ENCODE measurements at regions not wholly inside any gene's neighbourhood (a gene's known extent, or its start where the extent isn't known, plus 50 kb on each side); places are given as distances from the start of the nearest gene placed in this dataset.
"Not testable (repeated sequence)": the region's sequence is repeated elsewhere in the genome, so short reads cannot be mapped to it uniquely, and the experiment has no call there.

DNA sequence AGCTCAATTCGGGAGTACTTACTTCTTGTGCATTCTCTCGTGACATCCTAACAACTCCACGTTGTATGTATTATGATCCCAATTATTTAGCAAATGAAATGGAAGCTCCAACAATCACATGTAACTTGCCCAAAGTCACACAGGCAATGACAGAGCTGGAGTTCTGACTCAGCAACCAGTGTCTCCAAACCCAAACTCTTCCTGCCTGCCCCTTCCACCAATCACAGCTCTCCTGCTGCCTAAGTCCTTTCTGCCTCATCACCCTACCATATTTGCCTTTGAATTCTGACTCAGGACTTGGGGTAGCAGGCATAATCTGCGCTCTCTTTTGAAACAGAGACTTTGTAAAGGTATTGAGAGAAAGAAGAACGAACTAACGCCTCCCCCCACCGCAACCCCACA lies 245.2 kb upstream of the MAF start:
- DNase-seq: no peak

GRCh38 chr16:79845033-79845733 lies 244.6 kb upstream of the MAF start:
- no peak for DNase-seq

- DNase-seq: no peak
Observed at GRCh38 chr16:79844603-79845002, 244.1 kb upstream of the MAF start.

DNA sequence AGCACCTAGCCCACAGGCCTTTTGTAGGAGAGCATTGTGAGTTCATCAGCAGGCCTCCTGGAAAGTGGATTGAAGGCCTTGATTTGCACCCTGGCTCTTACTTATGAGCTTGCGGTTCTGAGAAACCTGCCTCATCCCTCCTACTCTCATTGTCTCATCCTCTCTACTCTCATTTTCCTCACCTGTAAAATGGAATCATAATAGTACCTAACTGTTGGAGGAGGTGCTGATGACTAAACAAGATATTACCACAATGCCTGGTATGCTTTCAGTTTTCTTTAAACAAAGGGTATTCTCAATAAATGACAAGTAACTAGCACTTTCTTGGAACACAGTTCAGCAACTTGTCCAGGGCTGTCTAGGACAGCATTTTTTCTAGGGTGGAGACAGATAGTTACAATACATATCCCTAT lies 243.1 kb upstream of the MAF start:
- no peak for DNase-seq

- no peak for DNase-seq
Observed at GRCh38 chr16:79843145-79843544, 242.6 kb upstream of the MAF start.

- no peak for DNase-seq
Observed at GRCh38 chr16:79842197-79842596, 241.7 kb upstream of the MAF start.

- no peak for DNase-seq
Observed at GRCh38 chr16:79839466-79840341, 239.2 kb upstream of the MAF start.

GRCh38 chr16:79838496-79839259 lies 238.1 kb upstream of the MAF start:
- no peak for DNase-seq

DNA sequence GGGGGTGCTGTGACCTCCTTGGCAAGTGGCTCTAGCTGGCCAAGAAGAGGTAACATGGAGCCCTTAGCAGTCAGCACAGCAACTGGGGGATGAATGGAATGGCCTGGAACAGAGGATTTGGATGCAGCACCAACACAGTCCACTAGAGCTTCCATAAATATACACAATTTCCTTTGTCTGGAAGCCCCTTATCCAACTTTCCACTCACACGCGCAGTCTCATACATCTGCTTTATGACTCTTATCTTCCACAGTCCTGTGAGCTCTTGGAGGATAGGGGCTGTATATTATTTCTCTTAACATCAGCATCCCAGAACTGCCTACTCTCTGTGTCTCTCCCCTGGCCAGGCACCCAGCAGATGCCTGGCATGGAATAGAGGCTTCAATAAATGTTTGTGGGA lies 235.6 kb upstream of the MAF start:
- no peak for DNase-seq

- no peak for DNase-seq
Observed at GRCh38 chr16:79835194-79835593, 234.7 kb upstream of the MAF start.

GRCh38 chr16:79834720-79835119 lies 234.2 kb upstream of the MAF start:
- no peak for DNase-seq

- DNase-seq: not testable (repeated sequence)
Observed at GRCh38 chr16:79834003-79834402, 233.5 kb upstream of the MAF start.

GRCh38 chr16:79833559-79833958 lies 233.0 kb upstream of the MAF start:
- DNase-seq: no peak

DNA sequence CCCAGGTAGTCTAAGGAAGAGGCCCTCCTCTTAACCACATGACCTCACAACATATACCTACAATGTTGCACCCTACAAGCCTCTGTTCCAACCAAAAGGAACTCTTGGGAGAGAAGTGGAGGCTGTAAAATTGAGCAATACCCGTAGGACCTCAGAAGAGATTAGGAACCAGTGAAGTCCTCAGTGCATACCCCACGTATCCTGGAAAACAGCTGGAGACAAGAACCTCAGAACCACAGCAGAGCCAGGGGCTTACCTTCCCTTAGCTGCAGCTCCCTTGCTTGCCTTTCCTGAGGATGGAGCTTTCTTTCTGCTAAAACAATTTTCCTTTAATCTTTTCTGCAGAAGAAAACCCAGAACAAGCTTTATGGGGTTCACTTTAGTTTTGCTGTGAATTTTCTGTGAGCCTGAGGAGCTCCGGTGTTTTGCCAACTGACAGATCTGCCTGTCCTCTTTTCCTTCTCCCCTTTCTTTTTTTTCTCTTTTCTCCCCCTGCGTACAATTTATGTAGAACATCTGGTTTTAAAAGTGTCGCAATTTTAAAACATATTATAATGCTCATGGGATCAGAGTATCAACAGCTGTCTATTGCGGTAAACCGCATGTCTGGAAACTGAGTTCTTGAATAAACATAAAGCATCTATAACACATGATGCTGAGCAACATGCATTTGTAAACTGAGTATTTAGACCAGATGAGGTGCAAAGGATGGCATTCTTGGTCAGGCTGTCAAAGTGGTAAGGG lies 226.4 kb upstream of the MAF start:
- no peak for DNase-seq

- DNase-seq: no peak
Observed at GRCh38 chr16:79825002-79825401, 224.5 kb upstream of the MAF start.

DNA sequence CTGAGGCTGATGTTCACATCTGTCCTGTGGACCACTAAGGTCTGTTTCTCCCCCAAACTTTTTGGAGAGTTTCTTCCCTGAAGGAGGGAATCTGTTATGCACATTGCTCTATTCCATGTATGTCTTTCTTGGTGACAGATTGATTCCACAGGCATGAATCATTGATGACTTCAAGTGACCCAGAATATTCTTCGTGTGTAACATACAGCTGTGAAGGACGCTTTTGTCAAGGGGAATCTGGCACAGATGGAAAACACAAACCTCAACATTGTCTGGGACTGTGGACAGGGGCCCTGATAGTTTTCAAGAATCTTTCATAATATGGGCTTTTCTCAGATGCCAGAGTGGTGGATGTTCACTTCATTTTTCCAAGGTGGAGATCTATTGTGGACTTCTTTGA lies 223.1 kb upstream of the MAF start:
- no peak for DNase-seq

GRCh38 chr16:79821911-79822310 lies 221.4 kb upstream of the MAF start:
- DNase-seq: no peak

GRCh38 chr16:79816081-79816497 lies 215.6 kb upstream of the MAF start:
- no peak for DNase-seq

DNA sequence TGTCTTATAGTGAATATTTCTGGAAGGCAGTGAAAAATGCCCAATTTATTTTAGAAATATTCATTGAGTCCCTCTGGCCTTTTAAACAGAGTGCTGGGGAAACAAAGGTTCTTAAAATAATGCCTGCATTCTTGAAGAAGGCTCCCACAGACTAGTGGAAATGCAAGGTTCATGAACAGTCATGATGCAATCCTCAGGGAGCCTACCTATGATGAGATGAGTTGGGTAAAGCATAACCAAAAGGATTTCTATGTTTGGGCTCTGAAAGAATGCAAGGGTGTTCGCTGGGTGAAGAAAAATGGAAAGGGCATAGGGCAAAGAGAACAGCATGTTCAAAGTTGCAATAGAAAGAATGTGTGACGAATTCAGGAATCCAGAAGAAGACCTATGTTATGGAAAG lies 214.5 kb upstream of the MAF start:
- DNase-seq: no peak

- no peak for DNase-seq
Observed at GRCh38 chr16:79814124-79814523, 213.6 kb upstream of the MAF start.

GRCh38 chr16:79811541-79811940 lies 211.0 kb upstream of the MAF start:
- no peak for DNase-seq

- no peak for DNase-seq
Observed at GRCh38 chr16:79810449-79811189, 210.1 kb upstream of the MAF start.

Data from NCI-H2081 treated with DMSO at 0.1 percent for 48 hours (cell line).